Activated naive CD4-positive, alpha-beta T cell treated with anti-CD3 and anti-CD28 coated beads, Interleukin-2, amount 10 ng/mL, durations not matched to agents 7 days and 5 days (primary cell): ENCODE measurements at regions not wholly inside any gene's neighbourhood (a gene's known extent, or its start where the extent isn't known, plus 50 kb on each side); places are given as distances from the start of the nearest gene placed in this dataset.
A peak's percentile ranks its signal among the peaks of the same experiment; 100 is the strongest.

Source experiments
- CTCF ChIA-PET: fragments of 350-600 bp; sonication (Branson Sonifier 250); formaldehyde crosslinking; loops from one replicate; lab custom pipeline; 2021; ENCODE audit warnings: antibody characterized with exemption; lab: Charles Lee
- DNase-seq: peaks from one replicate; pipeline ENCODE4 v3.0.0-alpha.2; 2020
- H3K27ac Mint-ChIP-seq: one replicate; pipeline ENCODE4 v1.8.0; 2021; ENCODE audit warnings: mild to moderate bottlenecking, moderate library complexity, mixed read lengths
- H3K27me3 Mint-ChIP-seq: one replicate; pipeline ENCODE4 v1.8.0; 2021; ENCODE audit warnings: mild to moderate bottlenecking, mixed read lengths
- H3K36me3 Mint-ChIP-seq: one replicate; pipeline ENCODE4 v1.8.0; 2021; ENCODE audit warnings: mixed read lengths
- H3K4me1 Mint-ChIP-seq: one replicate; pipeline ENCODE4 v1.8.0; 2021; ENCODE audit warnings: mixed read lengths
- H3K4me3 Mint-ChIP-seq: one replicate; pipeline ENCODE4 v1.8.0; 2021; ENCODE audit warnings: mild to moderate bottlenecking, moderate library complexity, mixed read lengths
- H3K9me3 Mint-ChIP-seq: one replicate; pipeline ENCODE4 v1.8.0; 2021; ENCODE audit warnings: mixed read lengths

GRCh38 chr5:174616036-174616435, 108.3 kb upstream of the MSX2 start:
- Mint-ChIP-seq H3K9me3 (no peaks in the 10 kb centered on the region), H3K4me3 (no peak overlapping the region), H3K4me1 (no peaks in the 10 kb centered on the region), H3K27ac (no peak overlapping the region), H3K27me3 (no peaks in the 10 kb centered on the region), H3K36me3 (no peaks in the 10 kb centered on the region)
- CTCF ChIA-PET = no interaction called here
- no peak for DNase-seq

GRCh38 chr5:174617285-174617684, 107.1 kb upstream of the MSX2 start:
- Mint-ChIP-seq H3K27me3 (no peaks in the 10 kb centered on the region), H3K9me3 (no peaks in the 10 kb centered on the region), H3K36me3 (no peaks in the 10 kb centered on the region), H3K4me3 (no peak overlapping the region), H3K4me1 (no peaks in the 10 kb centered on the region), H3K27ac (no peak overlapping the region)
- CTCF ChIA-PET = no interaction called here
- DNase-seq = no peak

- H3K9me3 Mint-ChIP-seq = no peaks in the 10 kb centered on the region
- no peak for DNase-seq
- no peak overlapping the region for H3K4me3 Mint-ChIP-seq
These were observed 106.5 kb upstream of the MSX2 start for GRCh38 chr5:174617910-174618309.

GRCh38 chr5:174618589-174618988, 105.8 kb upstream of the MSX2 start:
- CTCF ChIA-PET = no interaction called here
- Mint-ChIP-seq H3K27me3 (no peaks in the 10 kb centered on the region), H3K36me3 (no peaks in the 10 kb centered on the region), H3K9me3 (no peaks in the 10 kb centered on the region), H3K4me1 (no peaks in the 10 kb centered on the region), H3K27ac (no peak overlapping the region), H3K4me3 (no peak overlapping the region)
- DNase-seq = no peak

More at GRCh38 chr5:174617910-174618309, 106.5 kb upstream of the MSX2 start:
- no peaks in the 10 kb centered on the region for H3K36me3 Mint-ChIP-seq
- no peaks in the 10 kb centered on the region for H3K27me3 Mint-ChIP-seq
- CTCF ChIA-PET = no interaction called here
- H3K4me1 Mint-ChIP-seq = no peaks in the 10 kb centered on the region
- no peak overlapping the region for H3K27ac Mint-ChIP-seq

GRCh38 chr5:174622067-174622466, 102.3 kb upstream of the MSX2 start:
- no peaks in the 10 kb centered on the region for H3K36me3 Mint-ChIP-seq
- H3K4me1 Mint-ChIP-seq = no peaks in the 10 kb centered on the region
- DNase-seq = no peak
- no peaks in the 10 kb centered on the region for H3K9me3 Mint-ChIP-seq
- H3K27ac Mint-ChIP-seq = no peak overlapping the region
- CTCF ChIA-PET = no interaction called here
- no peak overlapping the region for H3K4me3 Mint-ChIP-seq
- H3K27me3 Mint-ChIP-seq = no peaks in the 10 kb centered on the region

- H3K9me3 Mint-ChIP-seq = no peaks in the 10 kb centered on the region
- no peak for DNase-seq
- H3K36me3 Mint-ChIP-seq = no peaks in the 10 kb centered on the region
These were observed 101.4 kb upstream of the MSX2 start for GRCh38 chr5:174623018-174623417.

GRCh38 chr5:174623433-174624019, 100.9 kb upstream of the MSX2 start:
- CTCF ChIA-PET = no interaction called here
- no peak for DNase-seq
- Mint-ChIP-seq H3K36me3 (no peaks in the 10 kb centered on the region), H3K27me3 (no peaks in the 10 kb centered on the region), H3K4me1 (no peaks in the 10 kb centered on the region), H3K27ac (no peak overlapping the region), H3K9me3 (no peaks in the 10 kb centered on the region), H3K4me3 (no peak overlapping the region)

More at GRCh38 chr5:174623018-174623417, 101.4 kb upstream of the MSX2 start:
- no peaks in the 10 kb centered on the region for H3K27me3 Mint-ChIP-seq
- H3K27ac Mint-ChIP-seq = no peak overlapping the region
- H3K4me3 Mint-ChIP-seq = no peak overlapping the region
- H3K4me1 Mint-ChIP-seq = no peaks in the 10 kb centered on the region
- CTCF ChIA-PET = no interaction called here

- H3K4me1 Mint-ChIP-seq = no peaks in the 10 kb centered on the region
- DNase-seq = no peak
- no peak overlapping the region for H3K4me3 Mint-ChIP-seq
- H3K36me3 Mint-ChIP-seq = no peaks in the 10 kb centered on the region
- no peaks in the 10 kb centered on the region for H3K27me3 Mint-ChIP-seq
- peaks cover 4% of the 10 kb centered on the region for H3K9me3 Mint-ChIP-seq
- CTCF ChIA-PET = no interaction called here
- H3K27ac Mint-ChIP-seq = no peak overlapping the region
These were observed 99.5 kb upstream of the MSX2 start for GRCh38 chr5:174624733-174625522.

GRCh38 chr5:174625591-174626350, 98.6 kb upstream of the MSX2 start:
- no peaks in the 10 kb centered on the region for H3K4me1 Mint-ChIP-seq
- H3K27me3 Mint-ChIP-seq = no peaks in the 10 kb centered on the region
- CTCF ChIA-PET = no interaction called here
- no peak overlapping the region for H3K4me3 Mint-ChIP-seq
- DNase-seq = no peak
- H3K9me3 Mint-ChIP-seq = peaks cover 4% of the 10 kb centered on the region
- H3K27ac Mint-ChIP-seq = no peak overlapping the region
- H3K36me3 Mint-ChIP-seq = no peaks in the 10 kb centered on the region

GRCh38 chr5:174626369-174626920, 97.9 kb upstream of the MSX2 start:
- CTCF ChIA-PET = no interaction called here
- Mint-ChIP-seq H3K4me3 (no peak overlapping the region), H3K9me3 (peaks cover 4% of the 10 kb centered on the region), H3K27me3 (no peaks in the 10 kb centered on the region), H3K27ac (no peak overlapping the region), H3K4me1 (no peaks in the 10 kb centered on the region), H3K36me3 (no peaks in the 10 kb centered on the region)
- no peak for DNase-seq

GRCh38 chr5:174636094-174636493, 88.3 kb upstream of the MSX2 start:
- H3K4me3 Mint-ChIP-seq = no peak overlapping the region
- CTCF ChIA-PET = no interaction called here
- no peaks in the 10 kb centered on the region for H3K27me3 Mint-ChIP-seq
- DNase-seq = no peak
- H3K9me3 Mint-ChIP-seq = no peaks in the 10 kb centered on the region
- H3K4me1 Mint-ChIP-seq = no peaks in the 10 kb centered on the region
- no peaks in the 10 kb centered on the region for H3K36me3 Mint-ChIP-seq
- H3K27ac Mint-ChIP-seq = peak overlapping the region; percentile 45

- Mint-ChIP-seq H3K36me3 (no peaks in the 10 kb centered on the region), H3K9me3 (peaks cover 3% of the 10 kb centered on the region), H3K4me1 (no peaks in the 10 kb centered on the region), H3K4me3 (no peak overlapping the region), H3K27ac (no peak overlapping the region), H3K27me3 (no peaks in the 10 kb centered on the region)
- CTCF ChIA-PET = no interaction called here
- DNase-seq = no peak
These were observed 81.5 kb upstream of the MSX2 start for GRCh38 chr5:174642816-174643405.

- Mint-ChIP-seq H3K4me1 (no peaks in the 10 kb centered on the region), H3K27me3 (no peaks in the 10 kb centered on the region), H3K36me3 (no peaks in the 10 kb centered on the region), H3K4me3 (no peak overlapping the region), H3K9me3 (peaks cover 10% of the 10 kb centered on the region), H3K27ac (no peak overlapping the region)
- no peak for DNase-seq
- CTCF ChIA-PET = no interaction called here
These were observed 79.9 kb upstream of the MSX2 start for GRCh38 chr5:174644436-174644835.

- CTCF ChIA-PET = no interaction called here
- Mint-ChIP-seq H3K9me3 (peaks cover 10% of the 10 kb centered on the region), H3K27ac (no peak overlapping the region), H3K4me1 (no peaks in the 10 kb centered on the region), H3K36me3 (no peaks in the 10 kb centered on the region), H3K27me3 (no peaks in the 10 kb centered on the region), H3K4me3 (no peak overlapping the region)
- DNase-seq = no peak
These were observed 79.5 kb upstream of the MSX2 start for GRCh38 chr5:174644923-174645322.
